Urothelium cell line (cell line): ENCODE measurements at regions not wholly inside any gene's neighbourhood (a gene's known extent, or its start where the extent isn't known, plus 50 kb on each side); places are given as distances from the start of the nearest gene placed in this dataset.

ENCODE experiments used
- DNase-seq: peaks from one replicate; pipeline ENCODE4 v3.0.0; 2011; ENCODE audit warnings: low spot score, mixed read lengths
- FAIRE-seq: peaks from 2 replicates; lab custom pipeline; 2011; peaks lifted over from hg19 to GRCh38; lab: Jason Lieb, UNC

- DNase-seq (no peak), FAIRE-seq (no peak)
Measured at GRCh38 chr2:30310371-30310770, 79.0 kb downstream of the LBH start.

GRCh38 chr2:30310955-30311354, 79.6 kb downstream of the LBH start:
- no peak for DNase-seq
- no peak for FAIRE-seq

GRCh38 chr2:30311711-30312110, 80.4 kb downstream of the LBH start:
- DNase-seq: no peak
- no peak for FAIRE-seq

DNA sequence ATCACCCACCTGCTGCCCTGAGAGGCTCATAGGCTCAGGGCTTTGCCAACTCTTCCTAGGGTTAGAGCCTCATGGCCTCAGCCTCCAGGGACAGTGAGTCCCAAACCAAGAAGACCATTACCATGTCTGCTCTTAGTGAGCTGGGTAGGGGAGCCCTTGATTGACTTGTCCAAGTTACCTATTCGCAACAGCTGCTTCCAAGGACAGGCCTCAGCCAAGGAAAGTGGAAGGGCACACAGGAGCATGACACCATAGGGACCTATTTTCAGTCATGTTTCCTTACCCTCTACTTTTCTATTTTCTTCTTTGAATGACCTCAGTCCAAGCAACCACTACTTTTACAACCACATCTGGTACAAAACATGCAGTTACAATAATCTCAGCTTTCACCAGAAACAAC, 81.6 kb downstream of the LBH start:
- no peak for FAIRE-seq
- no peak for DNase-seq

DNA sequence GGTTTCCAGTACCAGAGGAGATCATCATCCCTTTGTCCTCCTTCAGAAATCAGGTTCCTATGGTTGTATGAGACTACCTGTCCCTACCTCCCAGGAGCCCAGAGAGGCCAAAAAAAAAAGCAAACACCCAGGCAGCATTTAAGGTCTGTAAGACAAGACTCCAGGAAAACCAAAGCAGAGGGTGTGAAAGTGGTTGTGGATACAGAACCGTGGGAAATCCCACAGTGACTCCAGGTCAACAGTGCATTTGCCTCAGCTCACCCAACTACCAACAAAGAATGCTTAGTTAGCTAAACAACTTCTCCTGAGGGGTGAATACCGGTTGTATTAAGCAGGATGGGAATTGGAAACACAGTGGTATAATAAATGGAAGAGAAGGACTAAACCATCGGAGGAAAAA, 83.6 kb downstream of the LBH start:
- FAIRE-seq (no peak), DNase-seq (no peak)

DNA sequence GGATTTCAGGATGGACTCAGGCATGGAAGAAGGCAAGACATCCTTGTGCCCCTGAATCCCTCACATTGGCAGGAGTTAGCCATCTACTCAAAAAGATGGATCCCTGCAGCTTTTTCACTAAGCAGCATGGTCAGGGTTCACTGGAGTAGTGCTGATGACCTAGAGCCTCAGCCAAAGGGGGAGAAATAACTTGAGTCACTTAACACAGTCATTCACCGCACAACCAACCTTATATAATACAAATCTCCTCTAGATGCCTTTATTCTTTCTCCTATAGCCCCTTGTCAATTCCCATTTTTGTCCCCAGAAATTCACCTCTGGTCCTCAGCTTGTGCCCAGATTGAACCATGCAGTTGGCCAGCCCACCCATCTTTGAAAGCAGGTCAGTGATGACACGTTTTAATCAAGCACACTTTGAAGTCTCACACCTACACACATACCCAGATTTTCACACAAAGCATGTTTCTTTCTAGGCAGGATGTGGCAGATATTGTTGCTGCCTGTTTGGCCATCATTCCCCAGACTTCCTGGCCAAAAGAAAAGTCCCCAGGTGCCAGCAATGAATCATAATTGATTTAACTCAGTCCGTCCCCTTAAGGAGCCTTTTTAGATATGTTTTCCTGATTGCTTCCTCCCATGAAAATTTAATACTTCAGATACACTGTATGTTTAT, 84.2 kb downstream of the LBH start:
- DNase-seq: peak; percentile 37
- peak; percentile 59 for FAIRE-seq

DNA sequence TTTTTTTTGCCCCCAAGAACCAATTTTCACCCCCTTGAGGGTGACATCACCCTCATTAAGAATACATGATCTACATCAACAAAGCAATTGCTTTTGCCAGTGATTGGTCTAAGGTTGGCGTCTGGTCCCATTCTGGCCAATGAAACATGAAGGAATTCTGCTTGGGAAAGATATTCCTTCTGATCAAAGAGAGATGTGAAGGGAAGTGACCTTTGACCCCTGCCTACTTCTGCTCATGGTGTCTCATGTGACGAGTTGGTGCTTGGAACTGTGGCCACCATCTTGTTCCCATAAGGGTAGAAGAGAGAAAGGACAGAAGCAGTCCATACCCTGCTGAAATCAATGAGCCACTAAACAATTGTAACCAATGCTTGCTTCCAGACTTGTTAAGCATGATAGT, 85.1 kb downstream of the LBH start:
- DNase-seq: no peak
- FAIRE-seq: no peak

DNA sequence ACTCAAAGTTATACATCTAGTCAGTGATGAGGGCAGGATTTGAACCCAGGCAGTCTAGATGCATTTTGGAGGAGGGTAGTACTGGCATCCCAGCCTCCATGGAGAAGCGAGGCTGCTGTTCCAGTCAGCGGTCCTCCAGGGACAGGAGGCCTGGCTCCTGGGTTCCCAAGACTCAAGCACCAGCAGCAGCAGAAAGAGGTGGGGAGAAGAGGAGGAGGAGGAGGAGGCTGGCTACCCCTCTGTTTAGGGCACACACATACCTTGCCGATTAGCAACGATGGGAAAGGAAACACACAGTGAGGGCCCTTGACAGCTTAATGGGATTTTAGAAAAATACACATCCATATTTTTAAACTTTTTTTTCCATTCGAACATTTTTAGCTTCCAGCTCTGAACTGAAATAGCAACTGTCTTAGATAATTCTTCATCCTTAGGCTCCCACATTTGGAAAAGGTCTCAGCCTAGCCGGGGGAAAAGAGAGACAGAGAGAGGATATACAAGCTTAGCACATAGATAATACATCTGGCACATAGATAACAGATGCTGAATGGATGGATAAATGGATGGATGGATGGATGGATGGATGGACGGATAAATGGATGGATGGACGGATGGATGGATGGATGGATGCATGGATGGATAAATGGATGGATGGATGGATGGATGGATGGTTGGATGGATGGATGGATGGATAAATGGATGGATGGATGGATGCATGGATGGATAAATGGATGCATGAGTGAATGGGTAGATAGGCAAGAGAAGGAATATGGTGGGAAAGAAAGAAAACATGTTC, 87.9 kb downstream of the LBH start:
- DNase-seq: no peak
- peak; percentile 73 for FAIRE-seq

DNA sequence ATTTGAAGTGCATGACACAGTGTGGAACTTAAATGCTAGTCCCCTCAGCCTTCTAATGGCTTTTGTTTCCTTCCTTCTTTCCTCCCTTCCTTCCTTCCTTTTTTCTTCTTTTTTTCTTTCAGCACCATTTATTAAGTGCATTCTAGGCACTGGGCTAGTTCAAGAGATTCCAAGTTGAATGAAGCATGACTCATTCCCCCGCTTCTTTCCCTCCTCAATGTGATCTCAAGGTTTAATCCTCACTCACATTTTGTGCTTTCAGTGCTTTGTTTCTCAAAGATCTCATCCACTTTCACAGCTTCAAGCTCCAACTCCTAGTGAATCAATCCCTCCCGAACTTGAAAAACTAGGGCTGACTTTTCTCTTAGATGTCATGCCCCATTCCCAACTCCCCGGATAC, 90.1 kb downstream of the LBH start:
- FAIRE-seq (peak; percentile 59), DNase-seq (no peak)

DNA sequence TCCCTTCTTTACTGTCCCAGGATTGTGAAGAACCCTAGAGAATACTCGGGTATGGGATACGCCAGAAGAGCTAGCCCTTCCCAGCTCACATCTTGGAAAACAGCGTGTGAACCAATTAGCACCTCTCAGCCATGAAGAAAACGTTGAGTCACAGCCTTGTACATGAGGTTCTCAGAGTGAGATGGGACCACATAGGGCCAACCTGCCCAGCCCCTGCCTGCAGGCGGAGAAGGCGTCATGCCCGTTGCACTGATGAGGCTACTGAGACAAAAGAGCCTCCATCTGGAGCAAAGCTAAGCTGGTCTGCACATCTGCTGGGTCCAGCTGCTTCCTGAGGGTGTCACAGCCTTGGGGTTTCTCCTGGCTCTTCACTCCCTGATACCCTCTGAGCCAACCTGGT, 92.2 kb downstream of the LBH start:
- DNase-seq: no peak
- no peak for FAIRE-seq

GRCh38 chr2:30324245-30324908, 93.0 kb downstream of the LBH start:
- FAIRE-seq (no peak), DNase-seq (no peak)

GRCh38 chr2:30325600-30326328, 94.4 kb downstream of the LBH start:
- FAIRE-seq: no peak
- no peak for DNase-seq

DNA sequence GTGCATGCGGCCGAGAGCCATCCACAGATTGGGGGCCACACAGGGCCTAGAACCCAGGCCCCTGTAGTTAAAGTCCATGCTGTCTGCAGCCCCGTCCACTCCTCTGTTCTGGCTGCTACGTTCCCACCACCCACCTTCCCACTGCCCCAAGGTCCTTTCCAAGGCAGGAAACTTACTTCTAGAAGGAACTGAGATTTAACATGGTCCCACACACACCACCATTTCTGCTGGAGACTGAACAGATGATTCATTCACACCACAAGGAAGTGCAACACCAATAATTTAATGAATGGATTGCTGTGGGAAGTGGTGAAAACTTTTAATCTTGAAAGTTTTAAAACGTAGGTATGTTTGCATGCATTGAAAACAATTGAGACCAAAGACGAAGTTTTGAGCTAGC, 95.2 kb downstream of the LBH start:
- FAIRE-seq (no peak), DNase-seq (no peak)

- DNase-seq: no peak
- peak; percentile 99 for FAIRE-seq
Measured at GRCh38 chr2:30331038-30331437, 99.7 kb downstream of the LBH start.

GRCh38 chr2:30331869-30332268, 100.5 kb downstream of the LBH start:
- DNase-seq: no peak
- peak; percentile 100 for FAIRE-seq

- FAIRE-seq (no peak), DNase-seq (no peak)
Measured at GRCh38 chr2:30332791-30333453, 101.6 kb downstream of the LBH start.

- FAIRE-seq: no peak
- DNase-seq: no peak
Measured at GRCh38 chr2:30334762-30335363, 103.5 kb downstream of the LBH start.

DNA sequence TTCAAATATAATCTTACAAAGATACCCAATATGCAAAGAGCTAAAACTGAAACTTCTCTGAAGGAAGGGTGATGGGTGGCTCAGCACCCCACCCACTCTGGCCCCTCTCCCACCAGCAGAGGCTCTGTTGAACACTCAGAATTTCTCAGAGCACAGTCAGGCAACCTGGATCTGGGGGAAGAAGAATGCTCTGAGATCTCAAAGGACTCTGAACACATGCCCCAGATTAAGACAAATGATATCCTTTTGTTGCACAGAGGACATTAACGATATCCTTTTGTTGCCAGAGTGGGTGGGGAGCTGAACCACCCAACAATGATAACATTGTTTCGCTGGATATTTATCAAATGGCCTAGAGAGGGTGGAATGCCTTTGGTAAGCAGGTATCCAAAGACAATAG, 104.8 kb downstream of the LBH start:
- DNase-seq (no peak), FAIRE-seq (no peak)

GRCh38 chr2:30336978-30337841, 105.9 kb downstream of the LBH start:
- FAIRE-seq: no peak

More at GRCh38 chr2:30336978-30337841, 105.9 kb downstream of the LBH start:
- DNase-seq: no peak
